Sigmoid colon (tissue), 4 donors: ENCODE measurements at regions not wholly inside any gene's neighbourhood (a gene's known extent, or its start where the extent isn't known, plus 50 kb on each side); places are given as distances from the start of the nearest gene placed in this dataset.

Experiments
- CTCF ChIP-seq, 4 experiments: fragments of 450-650 bp in 3 of 4; fragments of 200-600 bp in 1 of 4; IDR thresholded peaks; one replicate each; pipeline ENCODE4 v1.5.1; 2016 to 2019; ENCODE audit warnings: antibody characterized with exemption in 4 of 4, mild to moderate bottlenecking in 3 of 4, moderate library complexity in 2 of 4
- EP300 ChIP-seq, 4 donors: sonication (generic); formaldehyde crosslinking; IDR thresholded peaks; one replicate each; pipeline ENCODE4 v1.6.1; 2017; ENCODE audit warnings: antibody characterized with exemption in 4 of 4
- POLR2A ChIP-seq, 2 donors: fragments of 450-650 bp; IDR thresholded peaks; one replicate each; pipeline ENCODE4 v1.6.1; 2016; ENCODE audit warnings: antibody characterized with exemption in 2 of 2, mild to moderate bottlenecking in 2 of 2, moderate library complexity in 2 of 2

- TF ChIP-seq CTCF (IDR thresholded peaks at IDR 0.05) (no peak), EP300 (IDR thresholded peaks at IDR 0.05) (no peak), POLR2A (IDR thresholded peaks at IDR 0.05) (no peak)
These were observed 51.6 kb upstream of the SNAP25 start for GRCh38 chr20:10167040-10167439.
